ENCODE measurements at regions not wholly inside any gene's neighbourhood (a gene's known extent, or its start where the extent isn't known, plus 50 kb on each side); places are given as distances from the start of the nearest gene placed in this dataset.

DNA sequence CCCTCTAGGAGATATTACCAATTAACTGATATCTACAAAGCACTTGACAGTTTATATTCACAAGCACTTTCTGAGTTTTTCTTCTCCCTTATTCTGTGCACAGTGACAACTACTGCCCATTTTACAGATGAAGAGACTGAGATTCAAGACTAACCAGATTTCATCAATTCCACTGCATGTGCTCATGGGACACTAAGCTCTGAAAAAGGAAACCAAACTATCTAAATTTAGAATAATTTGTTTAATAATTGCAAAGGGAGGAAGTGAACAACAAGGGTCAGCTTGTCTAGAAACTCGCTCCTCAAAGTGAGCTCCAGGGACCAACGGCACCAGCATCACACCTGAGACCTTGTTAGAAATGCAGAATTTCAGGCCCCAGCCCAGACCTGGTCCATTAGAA lies 50.8 kb upstream of the MYLIP start:
- no peak for TF ChIP-seq CTCF (IDR thresholded peaks at IDR 0.05; ENCODE audit: insufficient read depth in 1 of 2, low read depth in 1 of 2, low read length in 1 of 2, severe bottlenecking in 1 of 2, unreplicated experiment in 1 of 2)
- H3K4me1 Mint-ChIP-seq (ENCODE audit: low read depth, unreplicated experiment), result peaks cover 9% of the 10 kb centered on the region
- Histone ChIP-seq H3K4me3 (ENCODE audit: low read depth, low read length) (no peak overlapping the region), H3K27me3 (replicated peaks; ENCODE audit: control insufficient read depth, insufficient read depth, low read length) (no peaks in the 10 kb centered on the region), H3K9me3 (no peaks in the 10 kb centered on the region), H3K4me1 (no peaks in the 10 kb centered on the region), H3K36me3 (ENCODE audit: control insufficient read depth, insufficient read depth, low read length) (no peaks in the 10 kb centered on the region)
- POLR2A ChIA-PET, result no interaction called here
- no peaks in the 10 kb centered on the region for H3K9me3 Mint-ChIP-seq (ENCODE audit: unreplicated experiment)
- H3K27ac Mint-ChIP-seq (ENCODE audit: unreplicated experiment), result no peak overlapping the region
- CTCF ChIA-PET, result no interaction called here
- no peak overlapping the region for H3K4me3 Mint-ChIP-seq (ENCODE audit: unreplicated experiment)
- intact Hi-C loops (cut with micrococcal nuclease; ENCODE audit: unreplicated experiment), result no loop called here
- no peaks in the 10 kb centered on the region for H3K27me3 Mint-ChIP-seq (ENCODE audit: insufficient read depth, unreplicated experiment)
- no peak for DNase-seq
- no peaks in the 10 kb centered on the region for H3K36me3 Mint-ChIP-seq (ENCODE audit: insufficient read depth, unreplicated experiment)
- BruUV-seq (replicated peaks), result no TSS peak

DNA sequence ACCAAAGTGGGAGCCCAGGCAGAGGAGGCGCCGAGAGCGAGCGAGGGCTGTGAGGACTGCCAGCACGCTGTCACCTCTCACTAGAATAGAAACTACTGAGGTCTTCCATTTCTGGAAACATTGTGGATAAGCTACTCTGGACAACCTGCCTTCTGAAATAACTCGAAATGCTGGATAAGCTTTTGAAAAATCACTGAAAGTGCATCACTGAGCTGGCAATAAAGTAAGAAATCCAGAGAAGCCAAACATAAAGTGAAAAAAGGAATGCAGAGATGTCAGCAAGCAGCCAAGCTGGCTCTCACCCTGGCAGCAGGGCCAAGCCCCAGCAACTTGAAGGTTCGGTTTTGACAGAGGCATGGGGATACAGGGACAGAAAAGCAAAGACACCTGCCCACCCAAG lies 59.2 kb upstream of the MYLIP start:
- Histone ChIP-seq H3K36me3 (ENCODE audit: control insufficient read depth, insufficient read depth, low read length) (no peaks in the 10 kb centered on the region), H3K9me3 (no peaks in the 10 kb centered on the region), H3K4me1 (no peaks in the 10 kb centered on the region), H3K4me3 (ENCODE audit: low read depth, low read length) (no peak overlapping the region), H3K27me3 (replicated peaks; ENCODE audit: control insufficient read depth, insufficient read depth, low read length) (no peaks in the 10 kb centered on the region)
- Mint-ChIP-seq H3K9me3 (ENCODE audit: unreplicated experiment) (no peaks in the 10 kb centered on the region), H3K4me3 (ENCODE audit: unreplicated experiment) (no peak overlapping the region), H3K27me3 (ENCODE audit: insufficient read depth, unreplicated experiment) (no peaks in the 10 kb centered on the region), H3K27ac (ENCODE audit: unreplicated experiment) (no peak overlapping the region), H3K4me1 (ENCODE audit: low read depth, unreplicated experiment) (no peaks in the 10 kb centered on the region), H3K36me3 (ENCODE audit: insufficient read depth, unreplicated experiment) (no peaks in the 10 kb centered on the region)
- intact Hi-C loops (cut with micrococcal nuclease; ENCODE audit: unreplicated experiment), result no loop called here
- DNase-seq, result no peak
- CTCF ChIA-PET, result no interaction called here
- POLR2A ChIA-PET, result no interaction called here
- TF ChIP-seq CTCF (IDR thresholded peaks at IDR 0.05; ENCODE audit: insufficient read depth in 1 of 2, low read depth in 1 of 2, low read length in 1 of 2, severe bottlenecking in 1 of 2, unreplicated experiment in 1 of 2), result no peak
- BruUV-seq (replicated peaks), result no TSS peak

- POLR2A ChIA-PET, result no interaction called here
- TF ChIP-seq CTCF (IDR thresholded peaks at IDR 0.05; ENCODE audit: insufficient read depth in 1 of 2, low read depth in 1 of 2, low read length in 1 of 2, severe bottlenecking in 1 of 2, unreplicated experiment in 1 of 2), result no peak
- Histone ChIP-seq H3K9me3 (no peaks in the 10 kb centered on the region), H3K4me3 (ENCODE audit: low read depth, low read length) (no peak overlapping the region), H3K4me1 (no peaks in the 10 kb centered on the region), H3K27me3 (replicated peaks; ENCODE audit: control insufficient read depth, insufficient read depth, low read length) (no peaks in the 10 kb centered on the region), H3K36me3 (ENCODE audit: control insufficient read depth, insufficient read depth, low read length) (no peaks in the 10 kb centered on the region)
- Mint-ChIP-seq H3K27me3 (ENCODE audit: insufficient read depth, unreplicated experiment) (no peaks in the 10 kb centered on the region), H3K36me3 (ENCODE audit: insufficient read depth, unreplicated experiment) (no peaks in the 10 kb centered on the region), H3K27ac (ENCODE audit: unreplicated experiment) (no peak overlapping the region), H3K4me1 (ENCODE audit: low read depth, unreplicated experiment) (no peaks in the 10 kb centered on the region), H3K4me3 (ENCODE audit: unreplicated experiment) (no peak overlapping the region), H3K9me3 (ENCODE audit: unreplicated experiment) (no peaks in the 10 kb centered on the region)
- intact Hi-C loops (cut with micrococcal nuclease; ENCODE audit: unreplicated experiment), result no loop called here
- DNase-seq, result no peak
- no TSS peak for BruUV-seq (replicated peaks)
- CTCF ChIA-PET, result no interaction called here
These were observed 59.7 kb upstream of the MYLIP start for GRCh38 chr6:16069222-16069621.
